ENCODE measurements at regions not wholly inside any gene's neighbourhood (a gene's known extent, or its start where the extent isn't known, plus 50 kb on each side); places are given as distances from the start of the nearest gene placed in this dataset.

DNA sequence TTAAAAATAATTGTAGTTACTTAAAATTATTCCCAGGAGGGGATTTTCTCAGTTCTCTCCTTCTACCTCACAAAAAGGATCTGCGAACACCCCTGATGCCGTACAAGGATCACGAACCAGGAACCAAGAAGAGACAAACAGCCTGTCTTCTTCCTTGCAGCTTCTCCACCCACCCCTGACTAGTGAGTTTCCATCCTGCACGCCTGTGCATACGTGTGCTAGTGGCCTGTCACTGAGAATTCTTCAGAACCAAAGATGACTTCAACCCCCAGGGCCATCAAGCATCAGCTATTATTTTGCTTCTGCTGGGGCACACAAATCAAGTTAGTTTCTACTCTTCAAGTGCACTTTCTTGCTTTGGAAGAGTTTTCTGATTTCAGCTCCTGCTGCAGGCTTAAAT, 175.5 kb upstream of the KLF6 start:
- TF ChIP-seq GATA2 (IDR thresholded peaks at IDR 0.05; ENCODE audit: low read depth, low read length) (no peak), GATA3 (IDR thresholded peaks at IDR 0.05; ENCODE audit: low read depth, low read length) (no peak)

All from SH-SY5Y (cell line).